Kasumi-1 (cell line): ENCODE measurements at regions not wholly inside any gene's neighbourhood (a gene's known extent, or its start where the extent isn't known, plus 50 kb on each side); places are given as distances from the start of the nearest gene placed in this dataset.

Experiments
- DNase-seq, 2 experiments: peaks; one replicate each; lab custom pipeline; 2025; lab: John Stamatoyannopoulos, UW

- peak; percentile 45 to 58 for DNase-seq
These were observed 303.9 kb downstream of the CASP12 start for GRCh38 chr11:104594228-104594958.

GRCh38 chr11:104588970-104589369 is 309.3 kb downstream of the CASP12 start:
- no peak for DNase-seq

DNA sequence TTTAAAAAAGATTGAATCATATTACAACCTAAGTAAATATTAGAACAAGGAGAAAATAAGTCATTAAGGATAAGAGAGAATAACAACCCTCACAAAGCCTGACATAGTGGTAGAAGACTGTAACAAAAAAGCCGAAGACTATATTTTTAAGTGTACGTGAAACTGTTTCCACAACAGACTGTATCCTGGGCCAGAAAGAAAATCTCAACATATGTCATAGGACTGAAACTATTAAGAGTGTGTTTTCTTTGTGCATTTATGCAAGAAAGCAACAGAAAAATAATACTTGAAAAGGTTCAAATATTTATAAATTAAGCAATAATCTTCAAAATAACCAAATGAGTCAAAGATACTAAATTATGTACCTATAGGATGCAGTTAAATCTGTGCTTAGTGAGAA is 309.8 kb downstream of the CASP12 start:
- no peak for DNase-seq

DNA sequence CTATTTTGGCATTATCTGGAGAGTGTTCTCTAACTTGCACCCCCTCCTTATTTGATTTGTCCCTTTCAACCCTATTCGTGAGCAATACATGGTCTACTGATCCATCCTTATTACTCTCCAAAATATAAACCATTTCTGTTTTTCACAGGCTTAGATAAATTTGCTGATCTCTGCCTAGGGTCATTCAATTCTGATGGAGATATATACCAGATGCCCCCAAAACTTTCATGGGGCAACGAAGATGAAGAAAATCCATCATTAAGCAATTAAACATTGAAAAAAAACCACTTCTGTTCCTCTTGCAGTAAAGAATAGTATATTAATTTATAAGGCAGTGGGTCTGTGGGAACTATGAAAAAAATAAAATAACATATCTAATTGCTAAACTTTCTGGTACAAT is 313.4 kb downstream of the CASP12 start:
- DNase-seq = no peak

- no peak for DNase-seq
These were observed 314.4 kb downstream of the CASP12 start for GRCh38 chr11:104583857-104584256.

DNA sequence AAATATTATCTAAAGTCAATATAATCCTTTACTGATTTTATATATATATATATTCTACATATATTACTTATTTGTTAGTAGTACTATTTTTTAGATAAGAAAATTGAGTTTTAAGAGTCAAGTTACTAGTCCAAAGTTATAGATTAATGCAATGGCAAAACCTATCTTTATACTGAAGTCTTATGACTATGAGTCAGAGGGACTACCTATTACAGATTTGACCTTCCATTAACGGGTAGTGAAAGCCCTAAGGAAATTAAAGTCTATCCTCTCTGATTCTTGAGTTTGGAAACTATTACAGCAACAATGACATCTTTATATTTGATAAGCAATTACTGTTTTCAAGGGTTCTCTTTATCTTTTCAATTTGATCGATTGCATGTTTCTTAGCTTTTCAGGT is 315.8 kb downstream of the CASP12 start:
- DNase-seq = no peak

DNA sequence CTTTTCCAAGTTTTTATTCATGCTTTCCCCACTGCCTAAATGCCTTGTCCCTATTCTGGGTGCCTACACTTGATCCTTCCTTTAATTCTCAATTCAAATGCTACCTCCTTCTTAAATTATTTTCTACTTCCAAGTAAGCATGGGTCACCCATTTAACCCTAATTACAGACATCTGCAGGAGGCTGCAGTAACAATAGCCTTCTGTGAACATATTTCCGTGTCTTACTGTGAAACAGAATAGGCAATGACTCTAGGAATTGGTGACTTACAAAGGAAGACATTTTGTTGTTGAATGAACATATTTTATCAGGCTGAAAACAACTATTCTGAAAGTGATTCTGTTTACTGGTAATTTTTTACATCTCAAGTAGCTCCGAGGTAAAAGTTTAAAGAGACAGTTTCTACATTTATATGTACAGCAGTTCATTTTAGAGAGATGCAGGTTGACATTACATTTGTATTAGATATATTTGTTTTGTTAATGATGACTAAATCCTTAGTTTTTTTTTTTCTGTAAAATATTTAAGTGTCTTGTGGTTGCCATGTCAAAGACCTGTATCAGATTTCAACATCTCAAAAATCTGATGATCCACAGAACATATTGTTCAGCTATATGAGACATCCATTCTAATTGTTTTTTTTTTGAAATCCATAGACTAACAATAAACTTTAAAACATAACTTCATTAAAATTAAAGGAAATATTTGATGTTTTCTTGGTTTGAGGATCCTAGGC is 316.8 kb downstream of the CASP12 start:
- no peak for DNase-seq

DNA sequence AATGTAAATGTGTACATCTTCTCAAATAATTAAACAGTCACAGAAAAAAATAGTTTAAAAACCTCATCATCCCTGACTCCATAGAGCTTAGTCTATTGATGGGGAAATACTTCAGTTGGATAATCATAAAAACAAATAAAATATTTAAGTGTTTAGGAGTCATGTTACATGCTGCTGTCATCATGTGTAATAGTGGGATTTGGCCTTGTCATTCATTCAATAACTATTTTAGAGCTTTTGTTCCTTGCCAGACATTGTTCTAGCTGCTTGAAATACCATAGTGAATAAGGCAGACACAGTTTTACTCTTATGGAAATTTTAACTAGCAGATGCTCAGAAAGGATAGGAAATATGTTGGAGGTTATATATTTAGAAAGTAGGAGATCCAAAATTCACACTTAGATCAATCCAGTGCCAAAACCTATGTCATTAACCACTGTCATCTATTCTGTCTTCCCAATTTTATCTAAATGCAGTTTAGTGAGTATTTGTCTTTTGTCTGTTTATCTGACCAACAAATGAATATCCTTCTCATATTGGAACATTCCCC is 324.7 kb downstream of the CASP12 start:
- DNase-seq = no peak

DNA sequence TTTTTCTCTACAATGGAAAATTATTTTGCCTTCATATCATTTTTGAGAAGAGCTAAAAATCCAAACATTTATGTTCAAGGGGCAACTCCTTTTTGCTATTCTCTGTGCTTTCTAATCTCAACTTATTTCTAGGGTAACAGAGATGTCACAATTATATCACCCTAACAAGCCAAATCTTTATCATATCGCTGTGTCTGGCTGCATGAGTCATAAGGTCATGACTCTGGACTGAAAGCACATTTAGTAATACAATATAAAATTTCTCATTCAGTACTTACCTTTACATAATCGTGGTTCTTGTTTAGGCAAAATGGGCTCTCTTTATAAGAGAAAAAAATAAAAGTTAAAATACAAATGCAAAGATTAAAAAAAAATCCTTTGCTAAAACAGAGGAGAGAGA is 326.0 kb downstream of the CASP12 start:
- DNase-seq = no peak

- DNase-seq = no peak
These were observed 328.1 kb downstream of the CASP12 start for GRCh38 chr11:104570078-104570701.

DNA sequence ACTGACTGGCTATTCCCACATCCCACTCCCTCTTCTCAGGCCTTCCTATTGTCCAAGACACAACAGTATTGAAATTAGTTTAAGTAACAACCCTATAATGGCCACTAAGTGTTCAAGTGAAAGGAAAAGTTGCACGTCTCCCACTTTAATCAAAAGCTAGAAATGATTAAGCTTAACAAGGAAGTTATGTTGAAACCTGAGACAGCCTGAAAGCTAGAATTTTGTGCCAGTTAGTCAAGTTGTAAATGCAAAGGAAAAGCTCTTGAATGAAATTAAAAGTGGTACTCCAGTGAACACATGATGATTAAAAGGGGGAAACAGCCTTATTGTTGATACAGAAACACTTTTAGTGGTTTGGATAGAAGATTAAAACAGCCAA is 332.7 kb downstream of the CASP12 start:
- DNase-seq = peak in 1 of 2 experiments; percentile 1

DNA sequence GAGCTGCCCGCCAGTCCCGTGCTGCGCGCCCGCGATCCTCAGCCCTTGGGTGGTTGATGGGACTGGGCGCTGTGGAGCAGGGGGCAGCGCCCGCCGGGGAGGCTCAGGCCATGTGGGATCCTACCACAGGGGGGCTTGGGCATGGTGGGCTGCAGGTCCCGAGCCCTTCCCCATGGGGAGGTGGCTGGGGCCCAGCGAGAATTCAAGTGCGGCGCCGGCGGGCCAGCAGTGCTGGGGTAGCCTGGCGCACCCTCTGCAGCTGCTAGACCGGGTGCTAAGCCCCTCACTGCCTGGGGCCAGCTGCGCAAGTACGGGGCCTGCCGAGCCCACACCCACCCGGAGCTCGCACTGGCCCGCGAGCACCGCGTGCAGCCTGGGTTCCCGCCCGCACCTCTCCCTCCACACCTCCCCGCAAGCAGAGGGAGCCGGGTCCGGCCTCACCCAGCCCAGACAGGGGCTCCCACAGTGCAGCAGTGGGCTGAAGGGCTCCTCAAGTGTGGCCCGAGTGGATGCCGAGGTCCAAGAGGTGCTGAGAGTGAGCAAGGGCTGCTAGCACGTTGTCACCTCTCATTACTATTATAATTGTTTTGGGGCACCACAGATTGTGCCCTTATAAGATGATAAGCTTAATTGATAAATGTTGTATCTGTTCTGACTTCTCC is 333.2 kb downstream of the CASP12 start:
- no peak for DNase-seq

GRCh38 chr11:104556606-104557301 is 341.5 kb downstream of the CASP12 start:
- DNase-seq = peak; percentile 60 to 84

DNA sequence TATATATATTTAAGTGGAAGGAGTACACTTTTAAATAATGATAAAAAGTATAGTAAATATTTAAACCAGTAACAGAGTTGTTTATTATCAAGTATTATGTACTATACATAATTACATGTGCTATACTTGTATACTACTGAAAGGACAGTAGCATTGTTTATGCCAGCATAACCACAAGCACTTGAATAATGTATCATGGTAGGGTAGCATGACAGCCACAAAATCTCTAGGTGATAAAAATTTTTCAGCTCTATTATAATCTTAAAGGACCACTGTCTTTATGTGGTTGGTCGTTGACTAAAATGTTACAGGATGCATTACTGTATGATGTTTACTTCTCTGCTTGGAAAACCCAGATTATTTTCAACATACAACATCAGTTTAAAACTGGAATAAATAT is 349.2 kb downstream of the CASP12 start:
- DNase-seq = no peak

- peak in 1 of 2 experiments; percentile 15 for DNase-seq
These were observed 350.1 kb downstream of the CASP12 start for GRCh38 chr11:104547996-104548661.

DNA sequence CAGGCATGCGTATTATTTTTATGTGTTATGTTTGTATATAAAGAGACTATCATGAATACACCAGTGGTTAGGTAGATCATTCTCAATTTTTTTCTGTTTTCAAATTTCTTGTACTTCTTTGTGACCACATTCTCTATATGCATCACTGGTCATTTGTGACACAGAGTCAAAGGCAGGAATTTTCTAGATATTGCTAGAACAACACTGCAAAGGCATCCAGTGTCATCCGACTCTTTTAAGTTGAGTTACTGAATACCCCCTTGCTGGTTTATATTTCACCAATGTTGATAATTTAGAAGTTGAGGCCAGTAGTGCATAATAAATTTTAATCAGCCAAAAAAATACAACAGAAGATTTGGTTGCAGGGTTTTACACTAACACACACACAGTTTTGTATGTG is 351.8 kb downstream of the CASP12 start:
- DNase-seq = no peak

- no peak for DNase-seq
These were observed 356.6 kb downstream of the CASP12 start for GRCh38 chr11:104541701-104542100.

DNA sequence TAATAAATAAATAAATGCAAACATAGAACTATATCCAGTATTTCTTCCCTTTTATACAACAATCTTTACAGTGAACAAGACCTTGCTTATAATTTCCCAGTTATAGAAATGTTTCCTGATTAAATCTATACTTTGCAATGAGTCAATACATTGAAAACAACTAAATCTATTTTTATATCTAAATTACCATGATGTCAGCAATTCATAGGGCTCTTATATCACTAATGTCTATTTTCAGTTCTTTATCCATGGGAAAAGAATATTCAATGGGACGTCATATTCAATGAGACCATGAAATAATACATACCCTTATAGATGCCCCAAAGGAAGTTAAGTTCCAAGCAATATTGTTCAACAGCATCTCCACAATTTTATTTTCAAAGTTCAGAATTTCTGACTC is 359.9 kb downstream of the CASP12 start:
- DNase-seq = no peak

- no peak for DNase-seq
These were observed 364.0 kb downstream of the CASP12 start for GRCh38 chr11:104534278-104534677.

DNA sequence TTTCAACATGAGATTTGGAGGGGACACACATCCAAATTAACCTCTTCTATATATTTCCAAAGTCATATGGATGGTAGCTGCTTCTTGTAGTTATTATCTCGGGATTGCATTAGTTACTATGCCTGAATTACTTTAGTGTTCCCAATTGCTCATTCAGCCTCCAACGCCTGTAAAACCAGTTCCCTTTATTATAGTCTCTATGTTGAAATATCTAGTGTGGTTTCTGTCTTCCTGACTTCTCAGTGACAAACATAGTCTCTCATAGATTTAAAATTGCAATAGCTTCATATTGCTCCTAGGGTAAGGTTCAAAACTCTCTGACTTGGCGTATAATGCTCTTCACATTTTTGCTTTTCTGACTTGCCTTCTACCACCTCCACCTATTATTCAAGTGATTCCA is 366.4 kb downstream of the CASP12 start:
- peak; percentile 79 to 84 for DNase-seq

DNA sequence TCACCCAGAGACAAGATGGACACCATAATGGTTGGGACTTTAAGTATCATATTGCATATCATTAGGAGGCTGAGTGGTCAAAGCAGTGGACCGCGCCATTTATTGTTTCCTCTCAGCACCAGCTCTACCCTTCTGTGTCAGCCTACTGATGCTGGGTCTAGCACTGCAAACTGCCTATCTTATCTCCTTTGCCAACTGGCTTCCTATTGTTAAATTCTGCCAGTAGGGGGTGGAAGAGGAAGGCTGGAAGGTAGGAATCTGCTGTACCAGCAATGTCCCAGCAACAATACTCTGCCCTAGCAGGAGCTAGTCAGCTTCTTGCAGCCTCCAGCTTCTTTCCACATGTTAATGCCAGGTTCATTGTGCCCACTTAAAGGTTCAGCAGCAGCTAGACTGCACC is 367.1 kb upstream of the PDGFD start:
- DNase-seq = peak; percentile 3 to 7
